HG02852 (cell line): ENCODE measurements at regions not wholly inside any gene's neighbourhood (a gene's known extent, or its start where the extent isn't known, plus 50 kb on each side); places are given as distances from the start of the nearest gene placed in this dataset.
"Not testable (repeated sequence)": the region's sequence is repeated elsewhere in the genome, so short reads cannot be mapped to it uniquely, and the experiment has no call there.

ENCODE experiments used
- ATAC-seq: cut with Tn5 transposase; IDR thresholded peaks from one replicate; pipeline ENCODE4 v1.9.1; 2021; ENCODE audit warnings: mild to moderate bottlenecking, moderate library complexity; ENCODE audit not compliant: unreplicated experiment

GRCh38 chr4:132344924-132345828, 803.9 kb upstream of the PCDH10 start:
- ATAC-seq, result no peak

- ATAC-seq, result no peak
Measured at GRCh38 chr4:132346016-132346415, 803.1 kb upstream of the PCDH10 start.

- not testable (repeated sequence) for ATAC-seq
Measured at GRCh38 chr4:132351606-132352005, 797.5 kb upstream of the PCDH10 start.

GRCh38 chr4:132382243-132382642, 766.9 kb upstream of the PCDH10 start:
- no peak for ATAC-seq

GRCh38 chr4:132383571-132384199, 765.4 kb upstream of the PCDH10 start:
- no peak for ATAC-seq

- no peak for ATAC-seq
Measured at GRCh38 chr4:132384709-132385108, 764.4 kb upstream of the PCDH10 start.

- ATAC-seq, result no peak
Measured at GRCh38 chr4:132386130-132386529, 763.0 kb upstream of the PCDH10 start.

GRCh38 chr4:132387060-132387459, 762.0 kb upstream of the PCDH10 start:
- ATAC-seq, result no peak

- ATAC-seq, result no peak
Measured at GRCh38 chr4:132395561-132395960, 753.5 kb upstream of the PCDH10 start.

GRCh38 chr4:132396636-132397035, 752.5 kb upstream of the PCDH10 start:
- ATAC-seq, result no peak

GRCh38 chr4:132417220-132417619, 731.9 kb upstream of the PCDH10 start:
- no peak for ATAC-seq

GRCh38 chr4:132427125-132427524, 722.0 kb upstream of the PCDH10 start:
- no peak for ATAC-seq

GRCh38 chr4:132437117-132437516, 712.0 kb upstream of the PCDH10 start:
- ATAC-seq, result no peak

- no peak for ATAC-seq
Measured at GRCh38 chr4:132445386-132445785, 703.7 kb upstream of the PCDH10 start.

GRCh38 chr4:132457987-132458386, 691.1 kb upstream of the PCDH10 start:
- ATAC-seq, result not testable (repeated sequence)

- no peak for ATAC-seq
Measured at GRCh38 chr4:132479543-132479942, 669.6 kb upstream of the PCDH10 start.

- no peak for ATAC-seq
Measured at GRCh38 chr4:132488555-132488954, 660.5 kb upstream of the PCDH10 start.

GRCh38 chr4:132493476-132493875, 655.6 kb upstream of the PCDH10 start:
- no peak for ATAC-seq

GRCh38 chr4:132495267-132495812, 653.8 kb upstream of the PCDH10 start:
- not testable (repeated sequence) for ATAC-seq

GRCh38 chr4:132498215-132498614, 650.9 kb upstream of the PCDH10 start:
- no peak for ATAC-seq

GRCh38 chr4:132502096-132502552, 647.0 kb upstream of the PCDH10 start:
- ATAC-seq, result no peak

- no peak for ATAC-seq
Measured at GRCh38 chr4:132504438-132504837, 644.7 kb upstream of the PCDH10 start.
